MM.1S (cell line): ENCODE measurements at regions not wholly inside any gene's neighbourhood (a gene's known extent, or its start where the extent isn't known, plus 50 kb on each side); places are given as distances from the start of the nearest gene placed in this dataset.

Experiments used
- CTCF ChIP-seq: fragments of 300-600 bp; sonication (generic); IDR thresholded peaks from 2 replicates; pipeline ENCODE4 v1.5.1; 2016; ENCODE audit warnings: antibody characterized with exemption, low read length, mixed read lengths
- EZH2 ChIP-seq: fragments of 300-600 bp; sonication (generic); optimal IDR thresholded peaks from 2 replicates; pipeline ENCODE3; 2017; ENCODE audit warnings: low read depth, mild to moderate bottlenecking, antibody characterized with exemption, low read length, mixed read lengths

- TF ChIP-seq EZH2 (no peak), CTCF (no peak)
Measured at GRCh38 chr14:85224241-85224640, 305.7 kb upstream of the FLRT2 start.
